ENCODE measurements at regions not wholly inside any gene's neighbourhood (a gene's known extent, or its start where the extent isn't known, plus 50 kb on each side); places are given as distances from the start of the nearest gene placed in this dataset.

DNA sequence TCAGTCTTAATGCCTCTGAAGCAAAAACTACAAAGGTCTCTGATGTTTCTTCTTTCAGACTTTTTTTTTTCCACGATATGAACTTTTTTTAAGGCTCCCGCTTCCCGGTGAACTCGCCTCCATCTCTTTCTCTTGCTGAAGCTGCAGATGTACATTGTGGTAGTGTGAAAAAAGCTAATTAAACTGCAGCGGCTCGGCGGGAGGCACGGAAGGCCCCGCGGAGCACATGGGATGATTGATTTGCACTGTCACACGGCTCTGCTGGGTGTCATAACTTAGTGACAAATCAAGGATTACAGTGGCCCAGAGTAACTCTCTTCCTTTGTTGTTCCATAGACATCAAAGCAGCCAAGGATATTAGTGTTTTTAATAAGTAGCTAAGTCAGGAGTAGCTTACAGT, 196.3 kb downstream of the AXIN2 start:
- POLR2A ChIA-PET = no interaction called here
- CTCF ChIA-PET = interaction anchor here (1.0 to 1.6 kb wide), 3 partner anchors 70 to 146 kb away, joined by 3 read pairs; no protein-coding TSS in a partner anchor
- H3K27me3 Mint-ChIP-seq = no peaks in the 10 kb centered on the region
- H3K36me3 Mint-ChIP-seq (ENCODE audit: low read depth) = no peaks in the 10 kb centered on the region
- DNase-seq = no peak
- no peak overlapping the region for H3K4me3 Mint-ChIP-seq
- H3K27ac Mint-ChIP-seq = no peak overlapping the region
- H3K4me1 Mint-ChIP-seq = no peaks in the 10 kb centered on the region
- H3K9me3 Mint-ChIP-seq = no peaks in the 10 kb centered on the region

DNA sequence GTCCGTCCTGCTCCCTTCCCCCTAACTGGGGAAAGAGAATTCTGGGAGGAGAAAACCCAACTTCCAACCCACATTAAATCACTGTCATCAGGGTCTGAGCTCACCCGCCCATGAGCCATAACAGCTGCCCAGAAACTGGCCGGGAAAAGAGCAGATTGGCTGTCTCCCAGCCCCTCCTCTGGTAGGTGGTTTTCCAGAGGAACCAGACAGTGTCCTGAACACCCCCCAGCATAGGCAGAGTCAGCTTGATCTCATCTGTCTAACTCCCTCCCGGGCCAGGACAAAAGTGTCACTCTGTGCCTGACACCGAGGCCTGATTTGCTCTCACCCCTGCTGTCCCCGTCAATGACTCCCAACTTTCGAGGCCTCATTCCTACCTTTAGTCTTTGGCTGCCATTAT, 197.0 kb downstream of the AXIN2 start:
- Mint-ChIP-seq H3K9me3 (no peaks in the 10 kb centered on the region), H3K27me3 (no peaks in the 10 kb centered on the region), H3K4me3 (no peak overlapping the region), H3K4me1 (no peaks in the 10 kb centered on the region), H3K27ac (no peak overlapping the region), H3K36me3 (ENCODE audit: low read depth) (no peaks in the 10 kb centered on the region)
- no peak for DNase-seq
- POLR2A ChIA-PET = no interaction called here
- CTCF ChIA-PET = interaction anchor here (1.0 to 1.6 kb wide), 2 partner anchors 18 to 133 kb away, joined by 3 read pairs; no protein-coding TSS in a partner anchor

DNA sequence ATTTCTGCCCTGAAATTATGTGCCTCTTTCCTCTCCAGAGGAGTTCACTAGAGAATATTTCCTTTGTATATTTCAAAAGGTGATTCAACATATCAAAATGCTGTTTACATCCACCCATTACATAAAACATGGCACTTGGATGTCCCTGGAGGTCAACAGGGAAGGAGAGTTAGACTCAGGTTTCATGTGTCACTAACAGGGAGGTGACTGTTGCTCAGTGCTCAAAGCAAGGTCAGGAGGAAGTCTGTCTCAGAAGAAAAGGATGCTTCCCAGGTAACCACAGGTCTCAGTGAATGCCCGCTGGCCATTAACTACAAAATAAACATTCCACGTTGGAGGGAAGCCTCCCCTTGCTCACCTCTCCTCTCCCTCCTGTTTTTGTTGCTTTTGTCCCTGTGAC, 198.6 kb downstream of the AXIN2 start:
- Mint-ChIP-seq H3K36me3 (ENCODE audit: low read depth) (no peaks in the 10 kb centered on the region), H3K9me3 (no peaks in the 10 kb centered on the region), H3K4me1 (no peaks in the 10 kb centered on the region), H3K4me3 (no peak overlapping the region), H3K27ac (no peak overlapping the region), H3K27me3 (no peaks in the 10 kb centered on the region)
- no peak for DNase-seq
- POLR2A ChIA-PET = no interaction called here
- CTCF ChIA-PET = no interaction called here

DNA sequence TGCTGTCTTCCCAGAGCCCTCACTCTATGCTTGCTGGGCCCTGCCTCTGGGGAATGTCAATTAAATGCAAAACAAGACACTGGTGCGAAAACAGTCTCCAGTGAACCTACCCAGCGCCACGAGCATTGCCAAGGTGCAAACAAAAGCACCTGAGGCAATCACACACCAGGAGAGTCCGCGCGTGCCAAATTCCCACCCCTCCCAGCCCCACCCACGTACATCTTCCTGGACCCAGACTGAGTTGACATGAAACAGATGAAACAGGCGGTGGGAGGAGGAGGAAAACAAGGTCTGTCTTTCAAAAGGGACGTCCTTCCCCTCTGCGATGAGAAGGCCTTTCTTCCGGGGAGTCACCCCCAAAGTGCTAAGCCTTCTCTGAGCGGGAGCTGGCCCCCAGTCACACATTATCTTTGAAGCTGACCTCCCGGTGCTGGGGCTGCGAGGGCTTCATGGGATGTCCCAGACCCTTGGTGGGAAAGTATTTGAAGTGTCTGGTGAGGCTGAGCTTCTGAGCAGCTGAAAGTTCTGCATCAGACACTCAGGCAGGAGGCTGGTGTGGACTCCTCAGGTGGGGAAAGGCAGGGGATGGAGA, 200.4 kb downstream of the AXIN2 start:
- ChIA-PET POLR2A (no interaction called here), CTCF (interaction anchor here (1.0 kb wide), 1 partner anchor 17 kb away, joined by 3 read pairs; no protein-coding TSS in a partner anchor)
- Mint-ChIP-seq H3K9me3 (no peaks in the 10 kb centered on the region), H3K27ac (no peak overlapping the region), H3K36me3 (ENCODE audit: low read depth) (no peaks in the 10 kb centered on the region), H3K4me1 (no peaks in the 10 kb centered on the region), H3K4me3 (no peak overlapping the region), H3K27me3 (no peaks in the 10 kb centered on the region)
- no peak for DNase-seq

DNA sequence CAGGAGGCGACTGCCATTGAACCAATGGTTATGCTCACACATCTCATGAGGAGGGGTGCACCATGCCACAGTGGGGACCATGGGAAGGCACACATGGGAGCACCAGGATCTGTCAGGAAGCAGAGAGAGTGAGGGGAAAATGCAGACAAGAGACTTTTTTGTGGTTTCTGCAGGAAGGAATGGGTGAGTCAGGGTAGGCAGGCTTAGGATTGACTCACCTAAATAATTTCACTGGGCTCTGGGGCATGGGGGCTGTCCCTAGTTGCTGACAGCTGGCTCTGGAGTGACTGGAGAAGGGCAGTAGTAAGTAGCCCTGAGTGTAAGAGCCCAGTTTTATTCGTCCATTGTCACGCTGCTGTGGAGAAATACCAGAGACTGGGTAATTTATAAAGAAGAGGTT, 202.4 kb downstream of the AXIN2 start:
- CTCF ChIA-PET = no interaction called here
- no peak for DNase-seq
- Mint-ChIP-seq H3K4me1 (no peaks in the 10 kb centered on the region), H3K4me3 (no peak overlapping the region), H3K27ac (no peak overlapping the region), H3K9me3 (no peaks in the 10 kb centered on the region), H3K36me3 (ENCODE audit: low read depth) (no peaks in the 10 kb centered on the region), H3K27me3 (peaks cover 3% of the 10 kb centered on the region)
- POLR2A ChIA-PET = no interaction called here

DNA sequence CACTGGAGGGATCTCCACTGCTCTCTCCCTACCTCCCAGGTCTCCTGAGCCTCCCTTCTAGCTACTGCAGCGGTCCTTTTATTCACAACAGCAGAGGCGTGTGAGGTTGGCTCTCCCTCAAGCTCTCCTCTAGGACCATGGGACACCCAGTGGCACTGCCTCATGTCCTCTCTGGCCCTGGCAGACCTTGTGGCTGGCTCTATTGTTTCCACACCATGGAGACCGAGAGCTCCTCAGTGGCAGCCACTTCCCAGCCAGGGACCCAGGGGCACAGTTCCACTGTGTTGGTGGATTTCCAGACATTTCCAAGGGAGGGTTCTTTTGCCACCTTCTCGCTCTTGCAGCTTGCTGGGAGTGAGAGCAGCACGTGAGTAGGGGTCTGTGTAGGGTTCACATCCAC, 204.9 kb downstream of the AXIN2 start:
- H3K27ac Mint-ChIP-seq = no peak overlapping the region
- no peaks in the 10 kb centered on the region for H3K36me3 Mint-ChIP-seq (ENCODE audit: low read depth)
- no peak overlapping the region for H3K4me3 Mint-ChIP-seq
- ChIA-PET CTCF (no interaction called here), POLR2A (no interaction called here)
- no peak for DNase-seq
- H3K4me1 Mint-ChIP-seq = no peaks in the 10 kb centered on the region
- no peaks in the 10 kb centered on the region for H3K9me3 Mint-ChIP-seq
- H3K27me3 Mint-ChIP-seq = peaks cover 6% of the 10 kb centered on the region

DNA sequence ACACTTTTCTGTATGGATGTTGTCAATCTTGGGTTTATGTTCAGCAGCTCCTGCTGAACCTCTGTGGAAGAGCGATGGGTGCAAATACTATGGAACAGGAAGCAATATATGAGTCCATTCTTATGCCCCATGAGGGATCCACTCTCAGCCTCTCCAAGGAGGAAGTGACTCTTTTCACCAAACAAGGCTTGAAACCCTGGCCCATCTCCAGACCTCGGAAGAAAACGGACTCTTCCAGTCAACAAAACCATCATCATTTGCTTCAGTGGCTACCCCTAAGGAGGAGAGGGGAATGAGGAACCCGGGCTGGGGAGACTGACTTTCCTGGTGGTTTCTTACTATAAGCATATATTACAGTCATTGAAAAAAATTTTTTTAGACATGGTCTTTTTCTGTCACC, 206.2 kb downstream of the AXIN2 start:
- H3K4me3 Mint-ChIP-seq = no peak overlapping the region
- no peaks in the 10 kb centered on the region for H3K9me3 Mint-ChIP-seq
- POLR2A ChIA-PET = no interaction called here
- no peak overlapping the region for H3K27ac Mint-ChIP-seq
- CTCF ChIA-PET = no interaction called here
- DNase-seq = no peak
- peaks cover 9% of the 10 kb centered on the region for H3K27me3 Mint-ChIP-seq
- H3K36me3 Mint-ChIP-seq (ENCODE audit: low read depth) = no peaks in the 10 kb centered on the region
- H3K4me1 Mint-ChIP-seq = no peaks in the 10 kb centered on the region

DNA sequence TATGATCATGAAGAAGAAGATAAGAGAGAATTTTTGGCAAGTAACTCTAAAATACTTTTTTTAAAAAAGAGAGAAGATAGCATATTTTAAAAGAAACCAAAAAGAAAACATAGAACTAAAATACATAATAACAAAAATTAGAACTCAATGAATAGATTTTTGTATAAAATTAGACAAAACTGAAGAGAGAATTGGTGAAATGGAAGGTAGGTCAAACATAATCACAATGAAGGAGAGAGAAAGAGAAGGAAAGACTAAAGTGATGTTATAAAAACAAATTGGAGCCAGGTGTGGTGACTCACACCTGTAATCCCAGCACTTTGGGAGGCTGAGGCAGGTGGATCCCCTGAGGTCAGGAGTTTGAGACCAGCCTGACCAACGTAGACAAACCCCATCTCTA, 211.5 kb downstream of the AXIN2 start:
- DNase-seq = no peak
- Mint-ChIP-seq H3K4me1 (peaks cover 3% of the 10 kb centered on the region), H3K9me3 (peaks cover 5% of the 10 kb centered on the region), H3K27me3 (peaks cover 11% of the 10 kb centered on the region), H3K36me3 (ENCODE audit: low read depth) (no peaks in the 10 kb centered on the region), H3K27ac (no peak overlapping the region), H3K4me3 (no peak overlapping the region)
- ChIA-PET CTCF (no interaction called here), POLR2A (no interaction called here)

DNA sequence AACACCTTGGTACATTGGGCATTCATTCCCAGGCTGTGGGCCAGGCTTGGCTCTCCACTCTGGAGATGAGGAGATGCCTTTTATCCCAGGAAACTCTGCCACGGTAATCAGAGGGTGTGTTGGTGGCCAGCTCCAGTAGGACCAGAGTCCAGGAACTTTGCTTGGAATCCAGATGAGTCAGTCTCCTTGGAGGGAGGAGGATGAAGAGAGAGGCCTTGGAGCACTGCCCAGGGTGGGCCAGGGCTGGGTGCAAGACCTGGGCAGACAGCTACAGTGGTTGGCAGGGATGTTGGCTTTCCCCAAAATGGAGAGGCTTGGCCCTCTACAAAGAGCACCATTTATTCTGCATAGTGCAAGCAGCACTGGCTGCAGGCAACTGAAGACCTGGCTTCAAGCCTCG, 209.0 kb downstream of the RGS9 start:
- Mint-ChIP-seq H3K36me3 (ENCODE audit: low read depth) (no peaks in the 10 kb centered on the region), H3K9me3 (peaks cover 5% of the 10 kb centered on the region), H3K4me3 (no peak overlapping the region), H3K27me3 (peaks cover 7% of the 10 kb centered on the region), H3K27ac (no peak overlapping the region), H3K4me1 (peaks cover 3% of the 10 kb centered on the region)
- POLR2A ChIA-PET = no interaction called here
- CTCF ChIA-PET = interaction anchor here (1.1 kb wide), 1 partner anchor 18 kb away, joined by 3 read pairs; no protein-coding TSS in a partner anchor
- no peak for DNase-seq

DNA sequence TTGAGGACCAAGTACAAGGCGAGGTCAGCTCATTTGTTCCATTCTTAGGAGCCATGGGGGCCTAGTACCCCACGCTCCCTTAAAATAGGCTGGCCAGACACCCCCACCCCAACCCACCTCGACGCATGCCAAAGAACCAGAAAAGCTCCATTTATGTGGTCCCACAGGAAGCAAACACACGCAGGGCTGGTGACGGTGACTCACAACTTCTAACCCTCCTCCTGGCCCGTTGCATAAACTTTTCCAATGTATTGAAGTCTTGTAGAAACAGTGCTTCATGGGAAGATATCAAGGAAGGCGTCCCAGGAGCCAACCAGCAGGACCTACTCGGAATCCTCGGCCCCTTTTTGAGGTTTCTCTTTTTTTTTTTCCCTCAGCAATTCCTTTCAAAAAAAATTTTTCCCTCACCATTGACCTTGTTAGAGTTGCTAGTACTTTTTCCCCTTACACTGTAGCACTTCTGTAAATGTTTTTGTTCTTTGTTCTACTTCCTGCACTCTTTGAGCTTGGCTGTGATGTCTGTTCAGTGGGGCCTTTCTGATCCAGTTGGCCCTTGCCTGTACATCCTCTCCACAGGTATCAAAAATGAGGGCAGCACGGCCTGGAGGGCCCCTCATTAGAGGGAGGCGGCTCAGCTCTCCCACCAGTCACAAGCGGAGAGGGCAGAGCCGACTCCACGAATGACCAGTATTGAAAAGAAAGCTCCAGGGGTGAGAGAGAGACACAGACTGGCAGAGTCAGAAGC, 208.3 kb downstream of the RGS9 start:
- DNase-seq = no peak
- POLR2A ChIA-PET = no interaction called here
- H3K27ac Mint-ChIP-seq = no peak overlapping the region

DNA sequence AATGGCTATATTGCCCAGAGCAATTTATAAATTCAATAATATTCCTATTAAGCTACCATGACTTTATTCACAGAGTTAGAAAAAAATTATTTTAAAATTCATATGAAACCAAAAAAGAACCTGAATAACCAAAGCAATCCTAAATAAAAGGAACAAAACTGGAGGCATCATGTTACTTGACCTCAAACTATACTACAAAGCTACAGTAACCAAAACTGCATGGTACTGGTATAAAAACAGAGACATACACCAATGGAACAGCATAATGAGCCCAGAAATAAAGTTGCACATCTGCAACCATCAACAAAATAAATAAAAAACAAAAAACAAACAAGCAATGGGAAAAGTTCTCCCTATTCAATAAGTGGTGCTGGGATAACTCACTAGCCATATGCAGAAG, 203.2 kb downstream of the RGS9 start:
- no peak for DNase-seq
- no peaks in the 10 kb centered on the region for H3K4me1 Mint-ChIP-seq
- peaks cover 9% of the 10 kb centered on the region for H3K9me3 Mint-ChIP-seq
- no peak overlapping the region for H3K4me3 Mint-ChIP-seq
- POLR2A ChIA-PET = no interaction called here
- H3K27me3 Mint-ChIP-seq = peaks cover 6% of the 10 kb centered on the region
- CTCF ChIA-PET = no interaction called here
- H3K27ac Mint-ChIP-seq = no peak overlapping the region
- H3K36me3 Mint-ChIP-seq (ENCODE audit: low read depth) = no peaks in the 10 kb centered on the region

More for the DNA sequence above, 208.3 kb downstream of the RGS9 start:
- Mint-ChIP-seq H3K9me3 (peaks cover 5% of the 10 kb centered on the region), H3K4me1 (peaks cover 3% of the 10 kb centered on the region), H3K36me3 (ENCODE audit: low read depth) (no peaks in the 10 kb centered on the region), H3K4me3 (no peak overlapping the region), H3K27me3 (peaks cover 5% of the 10 kb centered on the region)
- CTCF ChIA-PET = no interaction called here

DNA sequence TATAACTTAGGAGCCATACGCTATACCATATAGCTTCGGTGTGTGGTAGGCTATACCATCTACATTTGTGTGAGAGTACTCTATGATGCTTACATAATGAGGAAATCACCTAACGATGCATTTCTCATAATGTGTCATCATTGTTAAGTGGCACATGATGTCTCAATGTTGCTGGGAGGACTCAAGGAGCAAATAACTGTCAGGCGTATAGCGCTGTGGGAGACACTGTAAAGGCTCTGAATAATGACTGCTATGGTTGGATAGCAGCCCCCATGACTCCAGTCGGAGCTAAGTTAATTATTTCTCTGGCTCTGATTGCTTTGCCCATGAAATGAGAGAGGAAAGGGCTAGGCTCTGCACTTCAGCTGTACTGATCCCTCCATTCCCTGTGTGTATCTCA, 197.2 kb downstream of the RGS9 start:
- no peak overlapping the region for H3K4me3 Mint-ChIP-seq
- ChIA-PET CTCF (no interaction called here), POLR2A (no interaction called here)
- H3K9me3 Mint-ChIP-seq = peaks cover 9% of the 10 kb centered on the region
- H3K27me3 Mint-ChIP-seq = peaks cover 10% of the 10 kb centered on the region
- no peaks in the 10 kb centered on the region for H3K4me1 Mint-ChIP-seq
- H3K36me3 Mint-ChIP-seq (ENCODE audit: low read depth) = no peaks in the 10 kb centered on the region
- H3K27ac Mint-ChIP-seq = no peak overlapping the region
- no peak for DNase-seq

DNA sequence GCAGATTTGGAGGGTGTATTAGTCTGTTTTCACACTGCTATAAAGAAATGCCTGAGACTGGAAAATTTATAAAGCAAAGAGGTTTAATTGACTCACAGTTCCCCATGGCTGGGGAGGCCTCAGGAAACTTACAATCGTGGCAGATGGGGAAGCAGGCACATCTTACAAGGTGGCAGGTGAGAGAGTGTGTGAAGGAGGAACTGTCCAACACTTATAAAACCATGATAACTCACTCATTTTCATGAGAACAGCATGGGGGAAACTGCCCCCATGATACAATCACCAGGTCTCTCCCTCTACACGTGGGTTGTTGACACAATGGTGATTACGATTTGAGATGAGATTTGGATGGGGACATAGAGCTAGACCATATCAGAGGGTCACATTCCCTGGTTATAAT, 195.6 kb downstream of the RGS9 start:
- no peak overlapping the region for H3K4me3 Mint-ChIP-seq
- DNase-seq = no peak
- POLR2A ChIA-PET = no interaction called here
- H3K4me1 Mint-ChIP-seq = no peaks in the 10 kb centered on the region
- no peaks in the 10 kb centered on the region for H3K36me3 Mint-ChIP-seq (ENCODE audit: low read depth)
- CTCF ChIA-PET = no interaction called here
- peaks cover 10% of the 10 kb centered on the region for H3K27me3 Mint-ChIP-seq
- peaks cover 5% of the 10 kb centered on the region for H3K9me3 Mint-ChIP-seq
- no peak overlapping the region for H3K27ac Mint-ChIP-seq

DNA sequence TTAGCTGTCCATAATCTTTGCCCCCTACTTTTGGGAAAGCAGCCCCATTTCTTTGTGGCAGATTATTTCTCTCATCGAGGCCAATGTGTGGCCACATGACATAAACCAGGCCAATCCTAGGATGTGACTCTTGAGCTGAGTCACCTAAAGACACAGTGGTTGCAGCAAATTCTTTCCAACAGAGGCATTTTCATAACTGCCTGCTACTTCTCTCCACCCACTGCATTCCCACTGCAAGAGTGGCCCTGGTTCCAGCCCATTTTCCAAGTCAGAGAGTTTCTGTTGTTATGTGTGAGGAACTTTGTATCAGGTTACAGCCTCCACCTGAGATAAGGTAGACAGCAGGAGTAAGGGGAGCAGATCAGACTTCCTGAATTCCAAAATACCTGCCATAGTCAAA, 195.2 kb downstream of the RGS9 start:
- H3K4me3 Mint-ChIP-seq = no peak overlapping the region
- H3K9me3 Mint-ChIP-seq = peaks cover 4% of the 10 kb centered on the region
- no peaks in the 10 kb centered on the region for H3K36me3 Mint-ChIP-seq (ENCODE audit: low read depth)
- ChIA-PET POLR2A (no interaction called here), CTCF (interaction anchor here (0.5 kb wide), 1 partner anchor 912 kb away, joined by 3 read pairs; no protein-coding TSS in a partner anchor)
- H3K4me1 Mint-ChIP-seq = no peaks in the 10 kb centered on the region
- peaks cover 7% of the 10 kb centered on the region for H3K27me3 Mint-ChIP-seq
- H3K27ac Mint-ChIP-seq = no peak overlapping the region
- no peak for DNase-seq

Measured in activated CD4-positive, alpha-beta T cell treated with anti-CD3 and anti-CD28 coated beads, Interleukin-2, amount 10 ng/mL, durations not matched to agents 7 days and 5 days (primary cell).